AG20443 (cell line): ENCODE measurements at regions not wholly inside any gene's neighbourhood (a gene's known extent, or its start where the extent isn't known, plus 50 kb on each side); places are given as distances from the start of the nearest gene placed in this dataset.
"Not testable (repeated sequence)": the region's sequence is repeated elsewhere in the genome, so short reads cannot be mapped to it uniquely, and the experiment has no call there.

ENCODE experiments used
- DNase-seq: peaks from one replicate; pipeline ENCODE4 v3.0.0; 2012; ENCODE audit warnings: low spot score, mixed read lengths

DNA sequence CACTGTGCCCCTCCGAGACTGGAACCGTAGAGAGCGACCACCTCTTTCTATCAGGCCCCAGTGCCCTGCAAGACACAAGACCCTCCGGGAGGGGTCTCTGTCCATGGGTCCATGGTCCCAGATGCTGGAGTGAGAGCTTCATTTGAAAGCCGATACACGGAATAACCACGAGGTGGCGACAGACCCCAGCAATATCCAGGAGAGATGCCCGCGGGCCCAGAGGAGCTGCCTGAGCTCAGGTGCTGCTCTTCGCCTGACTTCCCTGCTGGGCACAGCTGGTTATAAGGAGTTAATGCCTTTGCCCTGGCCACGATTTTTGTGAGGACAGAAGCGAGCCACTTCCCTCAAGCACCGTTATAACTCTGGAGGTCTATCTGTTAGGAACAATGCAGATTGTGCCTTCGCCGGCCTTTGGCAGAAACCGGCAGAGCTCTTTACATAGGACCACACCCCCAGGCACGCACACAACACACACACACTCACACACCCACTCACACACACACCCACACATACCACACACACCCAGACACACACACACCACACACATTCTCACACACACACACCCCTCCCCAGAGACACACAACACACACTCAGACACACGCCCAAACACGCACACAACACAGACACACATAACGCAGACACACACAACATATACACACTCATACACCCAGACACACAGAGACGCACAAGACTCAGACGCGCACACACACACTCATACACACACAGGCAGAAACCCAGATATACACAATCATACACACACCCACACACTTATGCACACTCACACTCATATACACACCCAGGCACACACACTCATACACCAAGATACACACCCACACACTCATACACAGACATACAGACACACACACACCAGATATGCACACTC is 436.4 kb downstream of the SOX9 start:
- peak; percentile 87 for DNase-seq

GRCh38 chr17:72558971-72559476 is 438.2 kb downstream of the SOX9 start:
- no peak for DNase-seq

DNA sequence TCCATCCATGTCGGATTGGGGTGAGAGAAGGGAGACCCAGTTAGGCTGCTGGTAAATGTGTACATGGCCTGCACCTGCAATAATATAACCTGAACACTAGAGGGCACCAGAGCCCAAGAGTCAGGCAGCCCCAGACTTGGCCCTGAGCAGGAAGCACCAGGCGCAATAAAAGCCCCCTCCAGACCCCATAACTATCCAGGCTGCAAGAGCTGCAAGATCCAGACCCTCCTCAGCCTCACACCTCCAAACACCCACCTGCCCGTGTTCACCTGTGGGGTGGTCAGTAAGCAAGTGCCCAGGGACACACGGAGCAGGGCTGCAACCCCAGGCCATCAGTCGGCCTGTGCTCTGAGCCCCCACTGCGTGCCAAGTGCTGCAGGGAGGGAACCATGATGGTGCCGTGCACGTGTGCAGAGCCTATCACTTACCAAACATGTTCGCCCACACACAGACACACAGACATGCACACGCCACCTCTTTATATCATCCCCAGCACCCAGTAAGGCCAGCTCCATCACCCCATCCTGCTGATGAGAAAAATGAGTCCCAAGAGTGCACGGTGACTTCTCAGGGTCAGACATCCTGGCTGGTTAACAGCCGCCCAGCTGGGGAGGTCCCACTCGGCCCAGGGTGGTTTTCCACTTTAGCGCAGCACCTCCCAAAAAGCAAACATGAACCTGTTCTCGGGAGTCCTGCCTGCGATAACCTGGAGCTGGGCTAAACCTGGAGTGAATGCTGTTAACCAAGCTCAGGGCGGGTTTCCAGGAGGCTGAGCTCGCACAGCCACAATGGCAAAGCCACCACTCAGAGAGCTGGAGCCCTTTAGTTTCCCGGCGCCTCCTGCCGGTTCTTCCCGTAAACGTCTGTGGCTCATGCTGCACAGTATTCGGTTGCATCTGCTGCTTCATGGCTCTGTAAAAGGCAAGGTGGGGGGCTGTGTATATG is 439.8 kb downstream of the SOX9 start:
- peak; percentile 87 for DNase-seq

DNA sequence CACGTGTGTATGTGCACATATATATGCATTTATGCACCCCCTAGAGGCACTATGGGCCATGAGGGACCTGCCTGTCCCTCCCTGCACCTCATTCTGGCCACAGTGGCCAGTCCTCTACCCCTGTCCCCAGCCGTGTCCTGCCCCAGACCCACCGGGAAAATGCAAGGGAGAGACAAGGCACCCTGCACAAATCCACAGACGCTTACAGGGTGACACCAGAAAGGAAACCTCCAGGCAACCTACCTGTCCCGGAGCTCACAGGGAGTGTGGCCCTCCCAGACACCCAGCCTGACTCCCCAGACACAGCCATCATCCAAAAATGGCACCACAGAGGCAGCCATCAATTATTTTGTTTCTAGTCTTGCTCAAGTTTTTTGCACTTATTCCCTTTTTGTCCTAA is 440.4 kb downstream of the SOX9 start:
- no peak for DNase-seq

GRCh38 chr17:72561680-72562079 is 440.9 kb downstream of the SOX9 start:
- DNase-seq = no peak

GRCh38 chr17:72562615-72563188 is 441.9 kb downstream of the SOX9 start:
- no peak for DNase-seq

DNA sequence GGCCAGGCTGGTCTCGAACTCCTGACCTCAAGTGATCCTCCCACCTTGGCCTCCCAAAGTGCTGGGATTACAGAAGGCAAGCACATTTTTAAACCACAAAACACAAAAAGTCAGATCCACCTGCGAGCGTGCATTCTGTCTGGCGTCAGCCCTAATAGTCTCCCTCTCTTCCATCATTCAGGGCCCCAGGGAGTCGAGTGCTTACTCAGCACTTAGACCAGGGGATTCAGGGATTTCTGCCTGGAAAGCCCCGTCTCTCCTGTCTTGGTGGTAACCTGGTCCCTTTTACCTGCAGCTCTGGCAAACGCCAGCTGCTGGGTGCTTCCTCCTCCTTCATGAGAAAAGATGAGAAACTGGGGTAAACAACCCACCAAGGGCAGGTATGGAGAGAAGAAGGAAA is 443.1 kb downstream of the SOX9 start:
- no peak for DNase-seq

GRCh38 chr17:72565006-72565405 is 444.2 kb downstream of the SOX9 start:
- no peak for DNase-seq

DNA sequence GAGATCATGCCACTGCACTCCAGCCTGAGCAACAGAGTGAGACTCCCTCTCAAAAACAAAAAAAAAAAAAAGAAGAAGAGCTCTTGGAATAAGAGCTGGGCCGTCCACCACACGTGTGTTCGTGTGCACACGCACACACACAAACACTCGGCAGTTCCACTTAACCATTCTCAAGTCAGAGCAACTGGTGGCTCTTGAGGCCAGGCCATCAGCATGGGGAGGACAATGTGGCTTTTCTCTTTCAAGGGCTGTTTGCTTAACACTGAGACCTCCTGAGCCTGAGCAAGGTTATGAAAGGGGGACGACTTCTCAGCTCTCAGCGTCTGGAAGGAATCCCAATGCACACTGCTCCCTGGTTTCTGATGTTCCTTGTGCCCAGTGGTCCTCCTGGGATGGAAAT is 444.9 kb downstream of the SOX9 start:
- no peak for DNase-seq

GRCh38 chr17:72566671-72567484 is 446.1 kb downstream of the SOX9 start:
- DNase-seq = peak; percentile 36

DNA sequence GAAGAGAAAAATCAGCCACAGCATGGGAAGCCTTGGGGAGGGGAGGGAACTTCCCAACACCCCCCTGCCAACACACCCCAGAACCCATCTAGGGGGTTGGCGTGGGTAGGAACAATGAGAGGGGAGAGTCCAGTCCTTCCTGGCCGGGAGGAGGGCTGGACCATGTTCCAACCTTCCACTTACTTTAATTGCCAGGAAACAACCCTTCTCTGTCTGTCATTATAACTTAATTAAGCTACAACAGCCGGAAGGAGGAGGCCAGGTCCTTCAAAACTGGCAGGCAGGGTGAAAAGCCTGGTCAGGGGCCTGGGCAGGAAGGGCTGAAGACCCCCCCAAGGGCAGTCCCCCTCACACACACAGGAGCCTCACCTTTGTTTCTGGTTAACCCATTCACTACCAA is 447.0 kb downstream of the SOX9 start:
- no peak for DNase-seq

GRCh38 chr17:72569148-72569946 is 448.5 kb downstream of the SOX9 start:
- DNase-seq = no peak

DNA sequence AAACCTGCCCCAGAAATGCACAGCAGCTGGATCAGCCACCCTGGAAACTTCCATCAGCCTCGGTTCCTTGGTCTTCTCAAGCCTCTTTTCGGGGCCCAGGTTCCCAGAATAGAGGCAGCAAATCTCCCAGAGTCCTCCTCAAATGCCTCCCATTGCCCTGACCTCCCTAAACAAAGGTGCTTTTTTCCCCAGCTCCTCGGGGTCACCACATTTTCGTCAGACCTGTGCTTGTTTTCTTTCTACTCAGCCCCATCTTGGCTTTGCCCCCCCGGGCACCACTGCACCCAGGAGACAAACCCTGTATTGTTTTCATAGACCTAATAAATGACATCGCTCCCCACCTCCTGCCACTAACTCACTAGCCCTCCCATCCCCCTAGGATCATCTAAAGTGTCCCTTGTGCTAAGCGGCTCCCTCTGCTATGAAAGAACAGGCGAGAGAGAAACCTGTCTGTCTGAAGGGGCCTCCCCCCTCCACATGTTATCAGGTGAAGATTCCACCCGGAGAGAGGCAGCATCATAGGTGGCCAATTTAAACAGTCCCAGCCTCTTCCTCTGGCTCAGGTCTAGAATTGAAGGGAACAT is 451.1 kb downstream of the SOX9 start:
- DNase-seq = no peak

- peak; percentile 19 for DNase-seq
Measured at GRCh38 chr17:72572604-72573491, 452.0 kb downstream of the SOX9 start.

DNA sequence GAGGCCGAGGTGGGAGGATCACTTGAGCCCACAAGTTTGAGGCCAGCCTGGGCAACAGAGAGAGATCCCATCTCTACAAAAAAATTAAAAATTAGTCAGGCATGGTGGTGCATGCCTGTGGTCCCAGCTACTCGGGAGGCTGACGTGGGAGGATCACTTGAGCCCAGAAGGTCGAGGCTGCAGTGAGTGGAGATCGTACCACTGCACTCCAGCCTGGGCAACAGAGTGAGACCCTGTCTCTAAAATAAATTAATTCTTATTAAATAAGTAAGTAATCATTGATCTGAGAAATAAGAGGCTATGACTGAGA is 452.6 kb downstream of the SOX9 start:
- DNase-seq = not testable (repeated sequence)

- DNase-seq = no peak
Measured at GRCh38 chr17:72574675-72575510, 454.1 kb downstream of the SOX9 start.

DNA sequence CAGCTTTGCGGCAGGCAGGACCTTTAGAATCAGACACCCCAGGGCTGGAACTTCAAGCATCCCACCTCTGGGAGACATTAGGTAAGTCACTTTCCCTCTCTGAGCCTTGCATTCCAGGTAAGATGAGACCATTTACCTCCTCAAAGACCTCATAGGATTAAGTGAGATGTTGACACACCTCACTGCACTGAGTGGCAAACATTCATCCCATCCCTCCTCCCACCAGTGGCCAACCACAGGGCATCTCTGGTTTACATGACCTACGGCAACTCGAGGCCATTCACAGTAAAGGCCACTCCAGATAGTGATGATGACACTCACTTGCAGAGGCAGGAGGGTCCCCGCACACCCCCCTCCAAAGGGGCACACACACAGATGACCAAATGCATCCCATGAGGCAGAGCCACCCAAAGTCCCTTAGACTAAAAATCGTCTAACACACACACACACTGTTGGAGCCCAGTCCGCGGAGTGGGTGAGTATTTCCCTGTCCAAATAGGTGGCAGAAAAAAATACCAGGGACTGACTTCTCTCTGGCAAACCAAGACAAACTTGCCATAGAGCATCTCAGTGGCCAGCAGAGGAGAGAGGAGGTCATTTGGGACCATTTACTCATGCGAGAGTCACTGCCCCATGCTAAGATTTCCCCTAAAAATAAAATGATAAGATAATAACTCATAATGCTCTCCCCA is 454.9 kb downstream of the SOX9 start:
- DNase-seq = peak; percentile 32

- DNase-seq = no peak
Measured at GRCh38 chr17:72576289-72576759, 455.5 kb downstream of the SOX9 start.
